Ramos (cell line): ENCODE measurements at regions not wholly inside any gene's neighbourhood (a gene's known extent, or its start where the extent isn't known, plus 50 kb on each side); places are given as distances from the start of the nearest gene placed in this dataset.
"Not testable (repeated sequence)": the region's sequence is repeated elsewhere in the genome, so short reads cannot be mapped to it uniquely, and the experiment has no call there.

Experiments used
- in situ Hi-C: fragments of 300-500 bp; cut with MboI; formaldehyde crosslinking; loops from one replicate; pipeline ENCODE4 v1.14.3; 2022; ENCODE audit warnings: low sequenced_read_pairs; ENCODE audit not compliant: unreplicated experiment

- in situ Hi-C loops: not testable (repeated sequence)
Measured at GRCh38 chr18:14606546-14606945, 63.1 kb upstream of the POTEC start.

- in situ Hi-C loops: not testable (repeated sequence)
Measured at GRCh38 chr18:14607360-14607759, 64.0 kb upstream of the POTEC start.

GRCh38 chr18:14612422-14612821 lies 69.0 kb upstream of the POTEC start:
- in situ Hi-C loops: not testable (repeated sequence)

- in situ Hi-C loops: not testable (repeated sequence)
Measured at GRCh38 chr18:14614485-14614884, 71.1 kb upstream of the POTEC start.

- in situ Hi-C loops: not testable (repeated sequence)
Measured at GRCh38 chr18:14627336-14627735, 83.9 kb upstream of the POTEC start.

- in situ Hi-C loops: not testable (repeated sequence)
Measured at GRCh38 chr18:14628323-14628978, 85.1 kb upstream of the POTEC start.

GRCh38 chr18:14628979-14629325 lies 85.6 kb upstream of the POTEC start:
- in situ Hi-C loops: not testable (repeated sequence)

GRCh38 chr18:14632976-14633375 lies 89.6 kb upstream of the POTEC start:
- in situ Hi-C loops: not testable (repeated sequence)

GRCh38 chr18:14638008-14638407 lies 94.6 kb upstream of the POTEC start:
- in situ Hi-C loops: not testable (repeated sequence)

- in situ Hi-C loops: not testable (repeated sequence)
Measured at GRCh38 chr18:14641121-14641520, 97.7 kb upstream of the POTEC start.

- in situ Hi-C loops: not testable (repeated sequence)
Measured at GRCh38 chr18:14643715-14644290, 100.4 kb upstream of the POTEC start.

GRCh38 chr18:14693051-14693450 lies 54.9 kb upstream of the ANKRD30B start:
- in situ Hi-C loops: loop anchor here (25.0 kb wide), 1 partner anchor 94 kb away; no protein-coding TSS in a partner anchor

GRCh38 chr18:14693882-14694281 lies 54.1 kb upstream of the ANKRD30B start:
- in situ Hi-C loops: loop anchor here (25.0 kb wide), 1 partner anchor 93 kb away; no protein-coding TSS in a partner anchor

- in situ Hi-C loops: loop anchor here (25.0 kb wide), 1 partner anchor 89 kb away; no protein-coding TSS in a partner anchor
Measured at GRCh38 chr18:14698006-14698405, 50.0 kb upstream of the ANKRD30B start.
